Stimulated activated effector memory CD8-positive, alpha-beta T cell treated with anti-CD3 and anti-CD28 coated beads, Interleukin-12 subunit alpha, Interleukin-12 subunit beta, amount 100 ng/mL, for 72 hours (primary cell): ENCODE measurements at regions not wholly inside any gene's neighbourhood (a gene's known extent, or its start where the extent isn't known, plus 50 kb on each side); places are given as distances from the start of the nearest gene placed in this dataset.

Source experiments
- ATAC-seq: fragments of 150-1000 bp; cut with Tn5 transposase; 2 replicates; pipeline ENCODE4 v1.10.0; 2021
- DNase-seq, 2 donors: peaks; one replicate each; pipeline ENCODE4 v3.0.0; 2021 to 2022; ENCODE audit warnings: low spot score in 2 of 2
- H3K27ac Mint-ChIP-seq: one replicate; pipeline ENCODE4 v1.8.0; 2022; ENCODE audit warnings: mild to moderate bottlenecking, mixed read lengths
- H3K36me3 Mint-ChIP-seq: one replicate; pipeline ENCODE4 v1.8.0; 2022; ENCODE audit warnings: mild to moderate bottlenecking, mixed read lengths
- H3K4me1 Mint-ChIP-seq: one replicate; pipeline ENCODE4 v1.8.0; 2022; ENCODE audit warnings: mixed read lengths
- H3K4me3 Mint-ChIP-seq: one replicate; pipeline ENCODE4 v1.8.0; 2022; ENCODE audit warnings: mild to moderate bottlenecking, mixed read lengths
- H3K9me3 Mint-ChIP-seq: one replicate; pipeline ENCODE4 v1.8.0; 2022; ENCODE audit warnings: mixed read lengths

DNA sequence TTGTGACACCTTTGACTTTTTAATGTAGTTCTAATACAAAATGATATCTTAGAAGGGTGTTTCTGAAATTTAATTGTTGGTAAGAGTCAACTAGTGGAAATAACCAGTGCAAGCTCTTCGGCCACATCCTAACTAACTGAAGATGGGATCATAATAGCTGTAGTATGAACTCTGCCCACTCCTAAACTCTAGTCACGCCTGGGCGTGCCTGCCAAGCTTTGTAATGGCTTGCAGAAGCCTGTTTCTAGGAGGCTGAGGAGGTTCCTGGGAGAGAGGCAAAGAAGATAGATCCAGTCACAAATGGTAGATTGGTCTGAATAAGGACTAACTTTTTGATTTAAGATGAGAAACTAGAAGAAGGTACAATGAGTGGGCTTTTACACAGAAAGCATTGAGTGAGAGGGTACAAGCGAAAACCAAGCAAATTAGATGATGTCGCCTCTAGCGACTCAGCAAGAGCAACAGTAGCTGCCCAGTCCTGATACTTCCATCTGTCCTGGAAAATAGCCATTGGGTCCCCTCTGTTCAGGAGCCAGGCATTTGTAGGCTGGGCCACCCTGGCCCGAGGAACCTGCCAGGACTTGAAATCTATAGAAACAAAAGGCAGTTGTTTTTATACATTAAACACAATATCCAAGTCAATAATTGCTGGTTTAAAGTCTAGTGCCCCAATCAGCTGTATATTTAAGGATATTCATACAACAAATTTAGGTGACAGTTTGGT lies 148.8 kb downstream of the SLC38A4 start:
- H3K4me3 Mint-ChIP-seq = no peak overlapping the region
- peak overlapping the region; percentile 36 for H3K27ac Mint-ChIP-seq
- ATAC-seq = no peak
- no peak for DNase-seq
- H3K4me1 Mint-ChIP-seq = peaks cover 7% of the 10 kb centered on the region
- H3K9me3 Mint-ChIP-seq = no peaks in the 10 kb centered on the region
- H3K36me3 Mint-ChIP-seq = no peaks in the 10 kb centered on the region

DNA sequence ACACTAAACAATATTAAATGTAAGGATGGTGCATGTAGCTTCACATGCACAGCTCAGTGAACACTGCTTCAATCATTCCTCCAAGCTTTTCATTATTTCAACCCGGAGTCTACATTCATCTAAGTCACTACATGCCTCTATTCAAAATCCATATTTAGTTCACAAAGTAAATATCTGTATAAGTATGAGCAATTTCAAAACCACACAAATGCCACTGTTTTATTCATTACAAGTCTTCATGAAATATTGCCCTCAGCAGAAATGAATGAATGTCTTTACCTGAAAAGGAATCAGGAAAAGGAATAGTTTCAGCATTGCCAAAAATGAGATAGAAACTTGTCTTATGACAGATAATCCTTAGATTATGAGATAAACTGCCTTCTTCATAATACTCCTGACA lies 149.4 kb downstream of the SLC38A4 start:
- Mint-ChIP-seq H3K4me3 (no peak overlapping the region), H3K27ac (peak overlapping the region; percentile 36), H3K4me1 (peaks cover 7% of the 10 kb centered on the region), H3K36me3 (no peaks in the 10 kb centered on the region), H3K9me3 (no peaks in the 10 kb centered on the region)
- DNase-seq (no peak), ATAC-seq (peak; percentile 45)

DNA sequence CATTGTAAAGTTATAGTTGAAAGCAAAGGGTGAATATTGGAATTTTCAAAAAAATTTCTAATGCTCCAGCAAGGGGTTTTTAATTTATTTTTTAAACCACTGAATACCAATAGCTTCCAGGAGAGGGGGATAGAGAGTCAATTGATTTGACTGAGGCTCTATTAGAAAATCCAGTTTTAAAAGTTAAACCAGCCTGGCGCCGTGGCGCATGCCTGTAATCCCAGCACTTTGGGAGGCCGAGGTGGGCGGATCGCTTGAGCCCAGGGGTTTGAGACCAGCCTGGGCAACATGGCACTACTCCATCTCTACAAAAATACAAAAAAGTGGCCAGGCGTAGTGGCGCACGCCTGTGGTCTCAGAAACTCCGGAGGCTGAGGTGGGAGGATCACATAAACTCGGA lies 150.1 kb downstream of the SLC38A4 start:
- Mint-ChIP-seq H3K4me3 (no peak overlapping the region), H3K27ac (no peak overlapping the region), H3K4me1 (peaks cover 7% of the 10 kb centered on the region), H3K36me3 (no peaks in the 10 kb centered on the region), H3K9me3 (no peaks in the 10 kb centered on the region)
- DNase-seq = no peak
- no peak for ATAC-seq

DNA sequence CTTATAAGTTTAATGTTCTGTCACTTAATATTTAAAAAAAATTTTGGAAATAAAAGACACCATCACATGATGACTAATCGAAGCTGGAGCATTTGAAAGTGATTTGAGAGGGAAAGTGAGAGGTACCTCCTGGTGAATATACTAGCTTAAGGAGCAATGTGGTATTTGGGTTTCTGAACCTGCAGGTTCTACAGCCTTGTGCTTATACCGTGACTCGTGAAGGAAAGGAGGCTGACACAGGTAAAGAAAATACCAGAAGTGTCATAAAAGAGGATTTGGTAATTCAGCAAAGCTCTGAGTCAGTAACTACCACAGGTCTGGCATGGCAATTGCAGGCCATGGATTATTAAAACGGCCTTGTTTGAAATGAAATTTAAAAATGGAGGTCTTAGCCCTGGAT lies 151.0 kb downstream of the SLC38A4 start:
- Mint-ChIP-seq H3K4me3 (no peak overlapping the region), H3K36me3 (no peaks in the 10 kb centered on the region), H3K4me1 (peaks cover 7% of the 10 kb centered on the region), H3K9me3 (no peaks in the 10 kb centered on the region), H3K27ac (no peak overlapping the region)
- DNase-seq (no peak), ATAC-seq (peak; percentile 56)

DNA sequence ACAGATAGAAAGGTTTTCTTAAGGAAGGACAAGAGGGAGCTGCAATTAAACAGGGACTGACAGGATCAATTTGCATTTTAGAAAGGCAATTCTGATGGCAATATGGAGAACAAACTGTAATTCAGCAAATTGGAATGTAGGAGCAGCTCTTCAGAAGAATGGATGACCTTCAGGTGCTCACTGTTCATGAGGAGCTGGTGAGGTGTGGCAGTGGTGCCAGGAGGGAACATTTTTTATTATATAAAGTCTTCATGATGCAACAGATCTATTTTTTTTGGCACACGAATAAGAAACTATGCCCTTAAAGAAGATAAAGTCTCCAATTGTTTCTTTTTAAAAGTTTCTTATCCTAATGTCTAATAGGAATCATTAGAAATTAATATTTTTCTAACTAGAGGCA lies 151.7 kb downstream of the SLC38A4 start:
- Mint-ChIP-seq H3K4me1 (peaks cover 7% of the 10 kb centered on the region), H3K27ac (no peak overlapping the region), H3K9me3 (no peaks in the 10 kb centered on the region), H3K4me3 (no peak overlapping the region), H3K36me3 (no peaks in the 10 kb centered on the region)
- DNase-seq (no peak), ATAC-seq (no peak)

DNA sequence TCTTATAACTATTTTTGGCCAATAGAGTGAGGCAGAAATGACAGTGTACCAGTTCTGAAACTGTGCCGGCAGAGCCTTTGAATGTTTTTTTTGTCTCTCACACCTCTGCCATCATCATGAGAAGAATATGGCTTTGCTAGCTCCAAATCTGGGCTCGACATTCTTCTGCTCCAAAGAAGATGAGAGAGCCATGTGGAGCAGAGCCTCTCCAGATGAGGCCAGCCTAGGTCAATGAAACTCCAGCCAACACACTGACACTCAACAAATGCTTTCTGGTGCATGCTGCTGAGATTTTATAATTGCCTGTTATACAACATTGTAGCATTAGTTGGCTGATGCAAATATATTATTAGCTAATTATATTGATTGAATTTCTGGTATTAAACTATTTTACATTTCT lies 154.7 kb downstream of the SLC38A4 start:
- no peak overlapping the region for H3K27ac Mint-ChIP-seq
- no peaks in the 10 kb centered on the region for H3K36me3 Mint-ChIP-seq
- DNase-seq = no peak
- no peak for ATAC-seq
- no peaks in the 10 kb centered on the region for H3K9me3 Mint-ChIP-seq
- H3K4me3 Mint-ChIP-seq = no peak overlapping the region
- peaks cover 7% of the 10 kb centered on the region for H3K4me1 Mint-ChIP-seq

DNA sequence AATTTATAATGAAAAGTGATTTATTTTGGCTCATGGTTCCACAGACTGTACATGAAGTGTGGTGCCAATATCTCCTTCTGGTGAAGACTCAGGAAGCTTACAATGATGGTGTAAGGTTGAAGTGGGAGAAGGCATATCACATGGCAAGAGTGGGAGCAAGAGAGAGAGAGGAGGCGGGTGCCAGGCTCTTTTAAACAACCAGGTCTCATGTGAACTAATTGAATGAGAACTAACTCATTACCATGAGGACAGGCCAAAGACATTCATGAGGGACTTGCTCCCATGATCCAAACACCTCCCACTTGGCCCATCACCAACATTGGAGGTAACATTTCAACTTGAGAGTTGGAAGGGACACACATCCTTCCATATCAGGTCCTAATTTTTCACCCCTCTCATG lies 155.2 kb downstream of the SLC38A4 start:
- no peak overlapping the region for H3K4me3 Mint-ChIP-seq
- ATAC-seq (no peak), DNase-seq (no peak)
- H3K4me1 Mint-ChIP-seq = peaks cover 7% of the 10 kb centered on the region
- H3K27ac Mint-ChIP-seq = no peak overlapping the region
- H3K9me3 Mint-ChIP-seq = no peaks in the 10 kb centered on the region
- no peaks in the 10 kb centered on the region for H3K36me3 Mint-ChIP-seq

DNA sequence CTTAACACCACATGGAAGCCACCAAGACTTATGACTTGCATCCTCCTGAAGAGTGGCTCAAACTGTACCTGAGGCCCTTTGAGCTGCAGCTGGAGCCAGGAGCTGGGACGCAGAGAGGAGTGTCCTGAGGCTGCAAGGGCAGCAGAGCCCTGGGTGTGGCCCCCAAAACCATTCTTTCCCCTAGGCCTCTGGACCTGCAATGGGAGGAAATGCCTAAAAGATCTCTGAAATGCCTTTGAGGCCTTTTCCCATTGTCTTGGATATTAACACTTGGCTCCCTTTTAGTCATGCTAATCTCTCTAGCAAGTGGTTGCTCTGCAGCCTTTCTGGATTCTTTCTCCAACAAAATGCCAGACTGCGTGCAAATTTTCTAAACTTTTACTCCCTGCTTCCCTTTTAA lies 156.1 kb downstream of the SLC38A4 start:
- no peak for DNase-seq
- H3K4me1 Mint-ChIP-seq = peaks cover 6% of the 10 kb centered on the region
- H3K27ac Mint-ChIP-seq = no peak overlapping the region
- ATAC-seq = no peak
- no peaks in the 10 kb centered on the region for H3K36me3 Mint-ChIP-seq
- H3K4me3 Mint-ChIP-seq = no peak overlapping the region
- H3K9me3 Mint-ChIP-seq = no peaks in the 10 kb centered on the region

DNA sequence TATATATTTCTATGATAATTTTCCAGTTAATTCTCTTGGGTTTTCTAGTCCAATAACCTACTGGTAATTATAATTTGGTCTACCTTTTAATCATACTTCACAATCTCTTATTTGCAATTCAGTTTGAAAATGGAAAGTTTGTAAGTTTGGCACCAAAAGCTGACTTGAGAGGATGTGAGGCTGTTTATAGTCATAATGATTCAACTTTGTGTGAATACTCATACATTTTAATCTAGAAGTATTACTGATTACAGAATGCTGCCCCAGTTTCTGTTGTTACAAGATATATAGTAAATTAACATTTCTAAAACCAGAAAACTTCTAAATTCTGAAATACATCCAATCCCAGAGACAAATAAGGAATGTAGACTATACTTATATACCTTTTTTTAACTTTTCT lies 158.2 kb downstream of the SLC38A4 start:
- no peak overlapping the region for H3K27ac Mint-ChIP-seq
- DNase-seq = no peak
- no peaks in the 10 kb centered on the region for H3K9me3 Mint-ChIP-seq
- H3K36me3 Mint-ChIP-seq = no peaks in the 10 kb centered on the region
- no peak overlapping the region for H3K4me3 Mint-ChIP-seq
- peaks cover 8% of the 10 kb centered on the region for H3K4me1 Mint-ChIP-seq
- peak; percentile 62 for ATAC-seq

DNA sequence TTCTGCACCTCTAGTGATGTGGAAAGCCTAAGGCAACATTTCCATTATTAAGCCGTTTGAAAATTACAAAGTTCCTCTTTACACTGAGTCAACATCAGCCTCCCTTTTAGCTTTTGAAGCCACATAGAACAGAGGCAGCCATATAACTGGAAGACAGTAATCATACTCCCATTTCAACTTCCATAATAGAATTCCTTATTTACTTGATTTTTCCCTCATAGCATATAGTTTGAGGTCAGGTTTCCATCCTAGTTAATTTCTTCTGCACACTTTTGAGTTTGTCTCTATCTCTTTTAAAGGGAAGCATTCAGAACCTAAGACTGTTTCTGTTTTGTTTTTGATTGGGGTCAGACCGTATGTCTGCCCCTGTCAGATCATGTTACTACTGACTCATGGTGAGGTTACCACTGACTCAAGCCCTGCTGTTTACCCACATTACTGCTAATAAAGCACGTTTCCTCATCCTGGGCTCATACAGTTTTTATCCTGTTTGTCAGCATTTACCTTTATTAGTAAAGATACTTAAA lies 161.0 kb downstream of the SLC38A4 start:
- H3K9me3 Mint-ChIP-seq = no peaks in the 10 kb centered on the region
- H3K27ac Mint-ChIP-seq = peak overlapping the region; percentile 72
- DNase-seq = no peak
- H3K36me3 Mint-ChIP-seq = no peaks in the 10 kb centered on the region
- peak overlapping the region; percentile 42 for H3K4me3 Mint-ChIP-seq
- peaks cover 28% of the 10 kb centered on the region for H3K4me1 Mint-ChIP-seq
- ATAC-seq = peak; percentile 99

DNA sequence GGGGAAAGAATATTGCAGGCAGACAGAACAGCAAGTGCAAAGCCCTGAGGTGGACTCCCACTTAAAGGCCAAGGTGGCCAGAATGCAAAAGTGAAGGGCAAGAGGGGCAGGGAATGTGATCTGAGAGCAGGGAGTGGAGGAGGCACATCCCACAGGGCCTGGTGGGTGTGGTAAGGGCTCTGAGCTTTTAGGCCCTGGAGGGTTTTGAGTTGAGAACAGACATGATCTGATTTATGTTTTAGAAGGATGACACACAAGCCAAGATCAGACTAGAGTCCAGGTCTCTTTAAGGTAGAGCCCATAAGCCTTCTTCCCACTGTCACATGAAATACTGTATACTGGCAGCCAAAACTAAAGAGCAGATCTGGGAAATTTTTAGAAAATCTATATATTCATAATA lies 162.5 kb downstream of the SLC38A4 start:
- no peak for DNase-seq
- Mint-ChIP-seq H3K36me3 (no peaks in the 10 kb centered on the region), H3K4me3 (no peak overlapping the region), H3K9me3 (no peaks in the 10 kb centered on the region), H3K27ac (no peak overlapping the region), H3K4me1 (peaks cover 31% of the 10 kb centered on the region)
- no peak for ATAC-seq

DNA sequence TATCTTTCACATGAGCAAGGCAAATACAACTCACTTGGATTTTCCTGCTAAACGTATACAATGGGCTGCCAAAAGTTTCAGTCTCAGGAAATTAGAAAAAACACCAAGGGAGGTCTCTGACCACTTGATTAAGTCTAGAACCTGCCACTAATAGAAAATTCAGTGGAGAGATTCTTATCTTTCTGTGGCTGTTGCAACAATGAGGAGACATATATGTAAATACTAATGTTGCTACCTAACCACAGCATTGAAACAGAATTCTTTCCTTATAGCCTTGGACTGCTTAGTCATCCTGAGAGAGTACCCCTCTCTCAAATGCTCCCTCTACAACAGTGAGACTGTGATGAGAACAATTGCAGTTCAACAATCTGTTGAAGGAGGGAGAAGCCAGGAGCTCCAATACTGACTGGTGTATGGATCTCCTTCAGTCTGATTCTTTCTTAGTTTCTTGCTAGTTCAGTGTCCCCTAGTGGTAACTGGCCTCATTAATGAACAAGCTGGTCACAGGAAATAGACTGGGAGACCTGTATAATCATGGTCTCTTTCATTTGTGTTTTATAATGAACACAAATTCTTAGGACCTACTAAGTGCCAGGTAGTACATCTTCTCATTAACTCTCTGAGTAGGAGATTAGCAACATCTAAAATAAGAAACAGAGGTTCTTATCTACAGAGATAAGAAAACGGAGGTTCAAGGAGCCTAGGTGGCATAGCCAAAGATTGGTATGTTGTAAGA lies 164.5 kb downstream of the SLC38A4 start:
- no peak overlapping the region for H3K4me3 Mint-ChIP-seq
- H3K36me3 Mint-ChIP-seq = no peaks in the 10 kb centered on the region
- peak; percentile 59 for ATAC-seq
- peaks cover 31% of the 10 kb centered on the region for H3K4me1 Mint-ChIP-seq
- H3K27ac Mint-ChIP-seq = peak overlapping the region; percentile 15
- DNase-seq = no peak
- H3K9me3 Mint-ChIP-seq = no peaks in the 10 kb centered on the region

DNA sequence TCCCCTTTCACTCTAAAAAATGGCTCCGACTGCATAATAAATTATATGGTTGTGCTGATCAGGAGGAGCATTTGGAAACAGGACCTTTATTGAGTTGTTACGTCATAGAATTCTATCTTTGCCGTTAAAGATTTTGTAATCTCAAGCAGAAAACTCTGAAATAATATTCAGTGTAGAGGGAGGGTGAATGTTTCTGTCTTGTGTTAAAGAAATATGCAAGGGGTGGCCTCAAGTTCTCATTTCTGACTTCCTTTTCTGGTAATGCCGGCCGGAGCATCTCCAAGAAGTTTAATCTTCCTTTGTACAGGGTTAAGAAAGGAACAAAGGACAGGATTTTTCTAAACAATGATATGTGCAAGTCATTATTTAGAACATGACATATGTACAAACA lies 165.1 kb downstream of the SLC38A4 start:
- DNase-seq (no peak), ATAC-seq (no peak)
- Mint-ChIP-seq H3K36me3 (no peaks in the 10 kb centered on the region), H3K27ac (no peak overlapping the region), H3K4me1 (peaks cover 31% of the 10 kb centered on the region), H3K4me3 (no peak overlapping the region), H3K9me3 (no peaks in the 10 kb centered on the region)

DNA sequence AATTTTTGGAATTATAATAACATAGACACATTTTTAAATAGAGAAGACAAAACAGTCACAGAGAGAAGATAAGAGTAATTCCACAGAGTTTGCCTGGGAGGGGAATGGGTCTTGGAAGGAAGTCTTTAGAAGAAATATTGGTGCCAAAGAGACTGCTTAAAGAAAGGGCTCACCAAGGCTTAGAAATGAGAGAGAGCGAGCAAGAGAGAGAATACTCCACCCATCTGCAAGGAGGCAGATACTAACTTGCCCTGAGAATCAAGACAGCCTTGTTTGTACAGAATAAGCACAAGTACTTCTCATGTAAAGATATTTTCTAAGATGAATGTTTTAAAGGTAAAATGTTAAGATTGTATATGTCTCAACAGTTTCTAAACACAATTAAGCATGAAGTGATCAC lies 165.5 kb downstream of the SLC38A4 start:
- no peak for DNase-seq

DNA sequence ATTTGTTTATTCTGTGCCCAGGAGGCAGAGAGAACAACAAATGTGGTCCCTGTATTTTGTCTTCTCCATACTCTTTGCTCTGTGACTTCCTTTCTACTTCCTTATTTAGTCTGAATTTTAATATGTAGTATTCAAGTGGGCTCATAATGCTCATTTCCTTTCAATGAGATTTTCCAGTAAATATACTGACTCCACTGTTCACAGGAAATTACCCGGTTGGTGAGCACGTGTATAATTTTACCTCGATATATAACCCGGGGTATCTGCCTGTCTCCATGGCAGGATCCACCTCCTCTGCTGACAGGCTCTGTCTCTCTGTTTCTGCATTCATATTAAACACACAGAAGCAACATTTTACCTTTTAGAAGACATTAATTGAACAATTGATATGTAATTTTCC lies 166.0 kb downstream of the SLC38A4 start:
- Mint-ChIP-seq H3K9me3 (no peaks in the 10 kb centered on the region), H3K4me1 (peaks cover 28% of the 10 kb centered on the region), H3K27ac (peak overlapping the region; percentile 67), H3K4me3 (no peak overlapping the region), H3K36me3 (no peaks in the 10 kb centered on the region)
- DNase-seq (no peak), ATAC-seq (no peak)

More for the DNA sequence above, 165.5 kb downstream of the SLC38A4 start:
- H3K9me3 Mint-ChIP-seq = no peaks in the 10 kb centered on the region
- no peak for ATAC-seq
- no peak overlapping the region for H3K4me3 Mint-ChIP-seq
- H3K36me3 Mint-ChIP-seq = no peaks in the 10 kb centered on the region
- H3K4me1 Mint-ChIP-seq = peaks cover 31% of the 10 kb centered on the region
- peak overlapping the region; percentile 67 for H3K27ac Mint-ChIP-seq

DNA sequence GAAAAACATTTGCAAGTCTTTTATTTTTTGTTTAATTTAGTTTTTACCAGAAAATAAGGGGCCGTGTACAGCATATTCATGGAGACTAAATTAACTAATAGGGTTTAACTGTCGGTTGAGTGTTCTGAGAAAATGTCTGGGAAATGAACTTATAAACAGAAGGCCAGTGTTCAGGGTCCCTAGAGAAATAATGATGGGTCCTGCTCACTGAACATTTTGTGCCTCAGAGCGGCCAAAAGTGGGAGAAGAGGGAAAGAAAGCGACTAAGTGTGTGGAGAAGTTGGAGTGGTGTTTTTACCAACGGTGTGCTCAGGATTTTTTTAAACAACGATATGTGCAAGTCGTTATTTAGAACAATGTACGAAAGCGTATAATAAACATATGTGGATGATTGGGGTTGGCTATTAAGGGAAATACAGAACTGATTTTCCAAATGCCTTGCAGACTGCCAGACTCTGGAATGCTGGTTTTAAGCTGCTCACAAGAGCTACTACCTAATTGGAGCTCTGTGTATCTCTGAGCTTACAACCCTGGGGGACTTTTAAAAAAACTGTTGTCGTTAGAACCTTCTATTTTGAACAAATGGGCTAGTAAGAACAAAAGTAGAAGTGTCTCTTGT lies 166.7 kb downstream of the SLC38A4 start:
- no peak for ATAC-seq
- no peaks in the 10 kb centered on the region for H3K9me3 Mint-ChIP-seq

More for the DNA sequence above, 166.7 kb downstream of the SLC38A4 start:
- Mint-ChIP-seq H3K4me3 (no peak overlapping the region), H3K36me3 (no peaks in the 10 kb centered on the region), H3K4me1 (peaks cover 23% of the 10 kb centered on the region), H3K27ac (no peak overlapping the region)
- no peak for DNase-seq
